ENCODE measurements at regions not wholly inside any gene's neighbourhood (a gene's known extent, or its start where the extent isn't known, plus 50 kb on each side); places are given as distances from the start of the nearest gene placed in this dataset.
A peak's percentile ranks its signal among the peaks of the same experiment; 100 is the strongest.
"Not testable (repeated sequence)": the region's sequence is repeated elsewhere in the genome, so short reads cannot be mapped to it uniquely, and the experiment has no call there.

- DNase-seq = not testable (repeated sequence)
Measured at GRCh38 chr1:228611707-228612106, 123.6 kb upstream of the RHOU start.

- not testable (repeated sequence) for DNase-seq
Measured at GRCh38 chr1:228622002-228622716, 113.1 kb upstream of the RHOU start.

GRCh38 chr1:228626481-228626880 lies 108.8 kb upstream of the RHOU start:
- not testable (repeated sequence) for DNase-seq

- not testable (repeated sequence) for DNase-seq
Measured at GRCh38 chr1:228632858-228633257, 102.4 kb upstream of the RHOU start.

GRCh38 chr1:228635304-228635703 lies 100.0 kb upstream of the RHOU start:
- DNase-seq = not testable (repeated sequence)

- not testable (repeated sequence) for DNase-seq
Measured at GRCh38 chr1:228637529-228637928, 97.8 kb upstream of the RHOU start.

GRCh38 chr1:228646717-228647522 lies 88.4 kb upstream of the RHOU start:
- peak; percentile 77 for DNase-seq

- peak; percentile 81 for DNase-seq
Measured at GRCh38 chr1:228647523-228648444, 87.5 kb upstream of the RHOU start.

GRCh38 chr1:228648647-228649383 lies 86.5 kb upstream of the RHOU start:
- no peak for DNase-seq

- DNase-seq = peak; percentile 61
Measured at GRCh38 chr1:228650141-228650540, 85.1 kb upstream of the RHOU start.

GRCh38 chr1:228650946-228651345 lies 84.3 kb upstream of the RHOU start:
- DNase-seq = no peak

- no peak for DNase-seq
Measured at GRCh38 chr1:228652116-228652515, 83.2 kb upstream of the RHOU start.

- DNase-seq = not testable (repeated sequence)
Measured at GRCh38 chr1:228653057-228653456, 82.2 kb upstream of the RHOU start.

- no peak for DNase-seq
Measured at GRCh38 chr1:228653748-228654147, 81.5 kb upstream of the RHOU start.

GRCh38 chr1:228655796-228656394 lies 79.4 kb upstream of the RHOU start:
- DNase-seq = no peak

- DNase-seq = not testable (repeated sequence)
Measured at GRCh38 chr1:228662007-228662689, 73.1 kb upstream of the RHOU start.

GRCh38 chr1:228664399-228664914 lies 70.8 kb upstream of the RHOU start:
- DNase-seq = peak; percentile 82

- DNase-seq = no peak
Measured at GRCh38 chr1:228666686-228667623, 68.3 kb upstream of the RHOU start.

- no peak for DNase-seq
Measured at GRCh38 chr1:228668553-228669241, 66.6 kb upstream of the RHOU start.

All from retina (tissue), 1 donor.